ENCODE measurements at regions not wholly inside any gene's neighbourhood (a gene's known extent, or its start where the extent isn't known, plus 50 kb on each side); places are given as distances from the start of the nearest gene placed in this dataset.

- H3K27me3 ChIP-seq (ENCODE audit: control insufficient read depth in 2 of 2, insufficient read depth in 1 of 2, low read length in 1 of 2): no peaks in the 10 kb centered on the region
- no peaks in the 10 kb centered on the region for H3K4me1 ChIP-seq (ENCODE audit: control insufficient read depth in 2 of 2, insufficient read depth in 2 of 2, low read length in 2 of 2)
- no peaks in the 10 kb centered on the region for H3K36me3 ChIP-seq (ENCODE audit: control insufficient read depth in 2 of 2, insufficient read depth in 2 of 2, low read length in 1 of 2)
- H3K4me3 ChIP-seq (ENCODE audit: low read length in 2 of 2): no peak overlapping the region
- no peak overlapping the region for H3K27ac ChIP-seq (ENCODE audit: low read depth in 1 of 2, low read length in 1 of 2)
- DNase-seq (ENCODE audit: low read depth in 6 of 9, low spot score in 9 of 9): no peak
- H3K9me3 ChIP-seq (ENCODE audit: control insufficient read depth in 2 of 2, insufficient read depth in 1 of 2, low read length in 1 of 2): no peaks in the 10 kb centered on the region
- 91% methylated on average over 2 of the region's 2 CpGs for WGBS
These were observed 442.2 kb upstream of the SETBP1 start for GRCh38 chr18:44238454-44238853.

DNA sequence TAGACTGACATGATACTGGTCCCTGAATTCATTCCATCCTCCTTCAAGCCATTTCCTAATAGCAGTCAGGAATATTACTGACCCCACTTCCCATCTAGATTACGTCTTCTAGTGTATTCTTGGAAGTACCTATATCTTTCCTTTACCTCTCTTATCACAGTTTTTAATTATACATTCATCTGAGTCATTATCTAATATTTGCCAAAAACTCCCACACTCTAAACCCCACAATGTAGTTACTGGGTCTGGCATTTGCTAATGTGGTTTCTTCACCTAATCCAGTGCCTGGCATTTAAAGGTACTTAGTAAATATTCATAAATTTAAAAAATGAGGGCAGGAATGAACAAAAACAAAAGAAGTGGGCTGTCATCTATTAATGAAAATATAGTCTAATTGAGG is 441.8 kb upstream of the SETBP1 start:
- H3K9me3 ChIP-seq (ENCODE audit: control insufficient read depth in 2 of 2, insufficient read depth in 1 of 2, low read length in 1 of 2): no peaks in the 10 kb centered on the region
- no peaks in the 10 kb centered on the region for H3K4me1 ChIP-seq (ENCODE audit: control insufficient read depth in 2 of 2, insufficient read depth in 2 of 2, low read length in 2 of 2)
- no peak overlapping the region for H3K4me3 ChIP-seq (ENCODE audit: low read length in 2 of 2)
- no peaks in the 10 kb centered on the region for H3K27me3 ChIP-seq (ENCODE audit: control insufficient read depth in 2 of 2, insufficient read depth in 1 of 2, low read length in 1 of 2)
- no peak for DNase-seq (ENCODE audit: low read depth in 6 of 9, low spot score in 9 of 9)
- no peak overlapping the region for H3K27ac ChIP-seq (ENCODE audit: low read depth in 1 of 2, low read length in 1 of 2)
- H3K36me3 ChIP-seq (ENCODE audit: control insufficient read depth in 2 of 2, insufficient read depth in 2 of 2, low read length in 1 of 2): no peaks in the 10 kb centered on the region
- 91% methylated on average over 1 of the region's 1 CpG for WGBS

- 94% methylated on average over 5 of the region's 5 CpGs for WGBS
- no peaks in the 10 kb centered on the region for H3K27me3 ChIP-seq (ENCODE audit: control insufficient read depth in 2 of 2, insufficient read depth in 1 of 2, low read length in 1 of 2)
- DNase-seq (ENCODE audit: low read depth in 6 of 9, low spot score in 9 of 9): no peak
- H3K36me3 ChIP-seq (ENCODE audit: control insufficient read depth in 2 of 2, insufficient read depth in 2 of 2, low read length in 1 of 2): no peaks in the 10 kb centered on the region
- no peaks in the 10 kb centered on the region for H3K4me1 ChIP-seq (ENCODE audit: control insufficient read depth in 2 of 2, insufficient read depth in 2 of 2, low read length in 2 of 2)
- H3K9me3 ChIP-seq (ENCODE audit: control insufficient read depth in 2 of 2, insufficient read depth in 1 of 2, low read length in 1 of 2): no peaks in the 10 kb centered on the region
- no peak overlapping the region for H3K27ac ChIP-seq (ENCODE audit: low read depth in 1 of 2, low read length in 1 of 2)
- no peak overlapping the region for H3K4me3 ChIP-seq (ENCODE audit: low read length in 2 of 2)
These were observed 439.7 kb upstream of the SETBP1 start for GRCh38 chr18:44241020-44241419.

DNA sequence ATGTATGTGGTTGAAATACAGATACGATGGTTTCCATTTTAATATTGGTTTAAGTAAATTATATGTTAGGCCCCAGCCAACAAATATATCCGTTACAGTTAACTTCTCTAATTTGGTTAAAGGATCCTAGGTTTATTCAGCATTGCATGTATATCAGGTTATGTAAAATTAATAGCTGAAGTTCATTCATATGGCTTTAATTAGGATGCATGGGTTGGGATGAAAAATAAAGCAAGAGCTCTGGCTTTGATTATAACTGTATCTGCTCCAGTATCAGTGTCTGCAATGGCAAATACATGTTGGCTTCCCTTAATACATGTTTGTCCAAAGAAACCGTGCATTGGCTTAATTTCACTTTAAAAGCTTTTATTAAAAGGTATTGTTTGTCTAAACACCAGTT is 435.7 kb upstream of the SETBP1 start:
- DNase-seq (ENCODE audit: low read depth in 6 of 9, low spot score in 9 of 9): no peak
- 93% methylated on average over 3 of the region's 3 CpGs for WGBS
- no peaks in the 10 kb centered on the region for H3K4me1 ChIP-seq (ENCODE audit: control insufficient read depth in 2 of 2, insufficient read depth in 2 of 2, low read length in 2 of 2)
- no peaks in the 10 kb centered on the region for H3K27me3 ChIP-seq (ENCODE audit: control insufficient read depth in 2 of 2, insufficient read depth in 1 of 2, low read length in 1 of 2)
- no peak overlapping the region for H3K4me3 ChIP-seq (ENCODE audit: low read length in 2 of 2)
- H3K36me3 ChIP-seq (ENCODE audit: control insufficient read depth in 2 of 2, insufficient read depth in 2 of 2, low read length in 1 of 2): no peaks in the 10 kb centered on the region
- H3K9me3 ChIP-seq (ENCODE audit: control insufficient read depth in 2 of 2, insufficient read depth in 1 of 2, low read length in 1 of 2): no peaks in the 10 kb centered on the region
- no peak overlapping the region for H3K27ac ChIP-seq (ENCODE audit: low read depth in 1 of 2, low read length in 1 of 2)

DNA sequence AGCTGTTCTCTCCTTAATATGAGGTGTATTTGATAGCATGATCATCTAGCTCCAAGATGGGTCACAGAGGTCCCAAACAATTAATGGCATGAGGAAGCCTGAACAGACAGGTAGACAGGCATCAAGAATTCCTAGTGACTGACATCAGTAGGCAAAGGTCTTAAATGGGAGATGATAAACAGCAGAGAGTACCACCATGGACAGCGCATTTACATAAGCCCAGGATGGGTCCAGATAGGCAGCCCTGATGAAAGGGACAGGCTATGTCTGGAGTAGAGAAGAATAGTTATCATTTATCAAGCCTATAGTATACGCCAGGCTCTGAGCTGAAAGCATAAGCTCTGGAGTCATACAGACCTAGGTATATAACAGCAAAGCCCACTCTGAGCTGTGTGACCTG is 434.7 kb upstream of the SETBP1 start:
- H3K27ac ChIP-seq (ENCODE audit: low read depth in 1 of 2, low read length in 1 of 2): no peak overlapping the region
- H3K9me3 ChIP-seq (ENCODE audit: control insufficient read depth in 2 of 2, insufficient read depth in 1 of 2, low read length in 1 of 2): no peaks in the 10 kb centered on the region
- no peak overlapping the region for H3K4me3 ChIP-seq (ENCODE audit: low read length in 2 of 2)
- DNase-seq (ENCODE audit: low read depth in 6 of 9, low spot score in 9 of 9): no peak
- H3K27me3 ChIP-seq (ENCODE audit: control insufficient read depth in 2 of 2, insufficient read depth in 1 of 2, low read length in 1 of 2): no peaks in the 10 kb centered on the region
- no peaks in the 10 kb centered on the region for H3K36me3 ChIP-seq (ENCODE audit: control insufficient read depth in 2 of 2, insufficient read depth in 2 of 2, low read length in 1 of 2)
- no peaks in the 10 kb centered on the region for H3K4me1 ChIP-seq (ENCODE audit: control insufficient read depth in 2 of 2, insufficient read depth in 2 of 2, low read length in 2 of 2)
- WGBS: 98% methylated on average over 2 of the region's 2 CpGs

GRCh38 chr18:44258086-44258485 is 422.6 kb upstream of the SETBP1 start:
- Histone ChIP-seq H3K4me1 (ENCODE audit: control insufficient read depth in 2 of 2, insufficient read depth in 2 of 2, low read length in 2 of 2) (no peaks in the 10 kb centered on the region), H3K27ac (ENCODE audit: low read depth in 1 of 2, low read length in 1 of 2) (no peak overlapping the region), H3K27me3 (ENCODE audit: control insufficient read depth in 2 of 2, insufficient read depth in 1 of 2, low read length in 1 of 2) (no peaks in the 10 kb centered on the region)

DNA sequence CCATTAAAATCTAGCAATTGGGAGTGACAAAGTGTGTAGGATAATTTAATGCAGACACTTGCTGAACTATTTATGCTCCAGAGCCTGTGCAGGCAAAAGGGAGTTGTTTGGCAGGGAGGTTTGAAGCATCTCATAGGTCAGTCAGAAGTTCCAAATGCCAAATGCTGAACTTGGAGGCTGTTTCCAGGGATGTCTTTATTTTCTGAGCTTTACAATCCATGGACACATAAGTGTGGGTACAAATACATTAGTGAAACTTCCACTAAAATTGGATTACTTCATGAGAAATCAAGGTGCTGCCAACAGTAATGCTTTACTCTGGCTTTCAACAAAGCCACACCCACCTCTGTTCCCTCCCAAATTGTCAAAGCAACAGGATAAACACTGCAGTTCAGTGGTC is 422.1 kb upstream of the SETBP1 start:
- H3K27ac ChIP-seq (ENCODE audit: low read depth in 1 of 2, low read length in 1 of 2): no peak overlapping the region
- H3K4me1 ChIP-seq (ENCODE audit: control insufficient read depth in 2 of 2, insufficient read depth in 2 of 2, low read length in 2 of 2): no peaks in the 10 kb centered on the region
- H3K36me3 ChIP-seq (ENCODE audit: control insufficient read depth in 2 of 2, insufficient read depth in 2 of 2, low read length in 1 of 2): no peaks in the 10 kb centered on the region
- DNase-seq (ENCODE audit: low read depth in 6 of 9, low spot score in 9 of 9): no peak
- no peaks in the 10 kb centered on the region for H3K27me3 ChIP-seq (ENCODE audit: control insufficient read depth in 2 of 2, insufficient read depth in 1 of 2, low read length in 1 of 2)
- no peaks in the 10 kb centered on the region for H3K9me3 ChIP-seq (ENCODE audit: control insufficient read depth in 2 of 2, insufficient read depth in 1 of 2, low read length in 1 of 2)
- H3K4me3 ChIP-seq (ENCODE audit: low read length in 2 of 2): no peak overlapping the region

More at GRCh38 chr18:44258086-44258485, 422.6 kb upstream of the SETBP1 start:
- no peaks in the 10 kb centered on the region for H3K36me3 ChIP-seq (ENCODE audit: control insufficient read depth in 2 of 2, insufficient read depth in 2 of 2, low read length in 1 of 2)
- H3K4me3 ChIP-seq (ENCODE audit: low read length in 2 of 2): no peak overlapping the region
- no peaks in the 10 kb centered on the region for H3K9me3 ChIP-seq (ENCODE audit: control insufficient read depth in 2 of 2, insufficient read depth in 1 of 2, low read length in 1 of 2)
- no peak for DNase-seq (ENCODE audit: low read depth in 6 of 9, low spot score in 9 of 9)

DNA sequence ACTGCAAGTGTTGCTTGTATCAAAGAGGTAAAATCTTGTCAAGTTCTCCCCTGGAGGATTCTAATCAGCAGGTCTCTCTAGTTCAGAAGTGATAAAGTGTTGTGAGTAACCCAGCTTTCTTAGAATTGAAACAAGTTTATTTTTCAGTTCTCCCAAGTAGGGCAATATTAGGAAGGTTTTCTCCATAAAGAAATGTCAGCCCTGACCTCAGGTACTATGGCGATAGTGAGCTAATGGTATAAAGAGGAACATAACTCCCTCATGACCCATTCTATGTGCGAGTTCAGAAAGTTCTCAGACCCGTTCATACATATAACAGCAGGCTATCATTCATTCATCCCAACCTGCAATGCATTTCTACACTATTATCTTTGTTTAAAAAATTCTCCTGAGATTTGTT is 421.1 kb upstream of the SETBP1 start:
- no peaks in the 10 kb centered on the region for H3K9me3 ChIP-seq (ENCODE audit: control insufficient read depth in 2 of 2, insufficient read depth in 1 of 2, low read length in 1 of 2)
- no peaks in the 10 kb centered on the region for H3K36me3 ChIP-seq (ENCODE audit: control insufficient read depth in 2 of 2, insufficient read depth in 2 of 2, low read length in 1 of 2)
- no peak overlapping the region for H3K4me3 ChIP-seq (ENCODE audit: low read length in 2 of 2)
- H3K27me3 ChIP-seq (ENCODE audit: control insufficient read depth in 2 of 2, insufficient read depth in 1 of 2, low read length in 1 of 2): no peaks in the 10 kb centered on the region
- no peak overlapping the region for H3K27ac ChIP-seq (ENCODE audit: low read depth in 1 of 2, low read length in 1 of 2)
- 92% methylated on average over 3 of the region's 3 CpGs for WGBS
- H3K4me1 ChIP-seq (ENCODE audit: control insufficient read depth in 2 of 2, insufficient read depth in 2 of 2, low read length in 2 of 2): no peaks in the 10 kb centered on the region
- DNase-seq (ENCODE audit: low read depth in 6 of 9, low spot score in 9 of 9): no peak

DNA sequence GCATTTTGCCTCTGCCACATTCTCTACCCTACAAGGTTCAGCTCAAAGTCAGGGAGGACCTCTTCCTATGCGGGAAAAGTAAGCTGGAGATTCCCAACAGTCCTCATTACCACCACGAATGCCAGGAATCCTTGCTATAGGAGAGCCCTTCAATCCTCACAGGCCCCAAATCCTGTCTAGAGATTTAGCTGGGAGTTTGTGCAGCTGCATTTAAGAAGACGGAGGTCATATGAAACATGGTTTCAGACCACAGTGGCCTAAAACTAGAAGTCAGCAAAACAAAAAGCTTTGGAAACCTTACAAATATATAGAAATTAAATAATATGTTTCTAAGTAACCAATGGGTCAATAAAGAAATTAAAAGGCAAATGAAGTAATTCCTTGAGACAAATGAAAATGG is 415.3 kb upstream of the SETBP1 start:
- Histone ChIP-seq H3K36me3 (ENCODE audit: control insufficient read depth in 2 of 2, insufficient read depth in 2 of 2, low read length in 1 of 2) (no peaks in the 10 kb centered on the region), H3K4me3 (ENCODE audit: low read length in 2 of 2) (no peak overlapping the region), H3K27me3 (ENCODE audit: control insufficient read depth in 2 of 2, insufficient read depth in 1 of 2, low read length in 1 of 2) (no peaks in the 10 kb centered on the region), H3K4me1 (ENCODE audit: control insufficient read depth in 2 of 2, insufficient read depth in 2 of 2, low read length in 2 of 2) (no peaks in the 10 kb centered on the region), H3K27ac (ENCODE audit: low read depth in 1 of 2, low read length in 1 of 2) (no peak overlapping the region), H3K9me3 (ENCODE audit: control insufficient read depth in 2 of 2, insufficient read depth in 1 of 2, low read length in 1 of 2) (no peaks in the 10 kb centered on the region)
- peak in 1 of 9 donors; percentile 1 for DNase-seq (ENCODE audit: low read depth in 6 of 9, low spot score in 9 of 9)
- 93% methylated on average over 3 of the region's 3 CpGs for WGBS

- Histone ChIP-seq H3K36me3 (ENCODE audit: control insufficient read depth in 2 of 2, insufficient read depth in 2 of 2, low read length in 1 of 2) (no peaks in the 10 kb centered on the region), H3K27me3 (ENCODE audit: control insufficient read depth in 2 of 2, insufficient read depth in 1 of 2, low read length in 1 of 2) (no peaks in the 10 kb centered on the region), H3K4me1 (ENCODE audit: control insufficient read depth in 2 of 2, insufficient read depth in 2 of 2, low read length in 2 of 2) (no peaks in the 10 kb centered on the region), H3K27ac (ENCODE audit: low read depth in 1 of 2, low read length in 1 of 2) (no peak overlapping the region), H3K9me3 (ENCODE audit: control insufficient read depth in 2 of 2, insufficient read depth in 1 of 2, low read length in 1 of 2) (no peaks in the 10 kb centered on the region), H3K4me3 (ENCODE audit: low read length in 2 of 2) (no peak overlapping the region)
- DNase-seq (ENCODE audit: low read depth in 6 of 9, low spot score in 9 of 9): no peak
- WGBS: 90% methylated on average over 1 of the region's 1 CpG
These were observed 407.4 kb upstream of the SETBP1 start for GRCh38 chr18:44273298-44273697.
